Panc1 (cell line): ENCODE measurements at regions not wholly inside any gene's neighbourhood (a gene's known extent, or its start where the extent isn't known, plus 50 kb on each side); places are given as distances from the start of the nearest gene placed in this dataset.

Source experiments
- ATAC-seq: fragments of 200-7000 bp; cut with Tn5 transposase; 2 replicates; pipeline ENCODE4 v1.9.1; 2020; ENCODE audit warnings: mild to moderate bottlenecking, moderate library complexity
- BruUV-seq: library from RNA; stranded (reverse); fragments of 400-500 nt; replicated peaks from 2 replicates; lab custom pipeline; 2021; lab: Mats Ljungman, UMichigan
- CTCF ChIA-PET: fragments of 300-600 bp; sonication (Branson Sonifier 250); formaldehyde crosslinking; loops from one replicate; lab custom pipeline; 2022; ENCODE audit warnings: antibody characterized with exemption; lab: Charles Lee
- POLR2A ChIA-PET: fragments of 300-600 bp; sonication (Branson Sonifier 250); formaldehyde crosslinking; loops from one replicate; lab custom pipeline; 2022; ENCODE audit warnings: antibody characterized with exemption; lab: Charles Lee
- DNase-seq: peaks from one replicate; pipeline ENCODE4 v3.0.0-alpha.2; 2010; ENCODE audit warnings: low read depth, low spot score
- H3K27ac ChIP-seq: 2 replicates; pipeline ENCODE4 v1.5.1; 2011; ENCODE audit warnings: mild to moderate bottlenecking, low read length, inconsistent platforms
- H3K27me3 ChIP-seq: fragments of 200-500 bp; sonication (Bioruptor generic); 2 replicates; pipeline ENCODE4 v1.6.0; 2014; ENCODE audit warnings: low read length, inconsistent platforms; ENCODE audit not compliant: control insufficient read depth, insufficient read depth
- H3K36me3 ChIP-seq: fragments of 200-500 bp; sonication (Bioruptor generic); 2 replicates; pipeline ENCODE4 v1.5.1; 2014; ENCODE audit warnings: inconsistent platforms, mild to moderate bottlenecking, low read length, moderate library complexity; ENCODE audit not compliant: control insufficient read depth, insufficient read depth
- H3K4me1 ChIP-seq: 2 replicates; pipeline ENCODE4 v1.5.1; 2011; ENCODE audit warnings: inconsistent platforms, mild to moderate bottlenecking, low read length, moderate library complexity; ENCODE audit not compliant: control insufficient read depth, insufficient read depth
- H3K4me3 ChIP-seq, 2 experiments: 2 replicates each; pipeline ENCODE4 v1.5.1; 2011 to 2012; ENCODE audit warnings: low read depth in 2 of 2, low read length in 2 of 2, mild to moderate bottlenecking in 2 of 2, inconsistent platforms in 1 of 2, moderate library complexity in 1 of 2
- H3K9me3 ChIP-seq: fragments of 200-500 bp; sonication (Bioruptor generic); 2 replicates; pipeline ENCODE4 v1.5.1; 2014; ENCODE audit warnings: low read depth, mild to moderate bottlenecking, inconsistent platforms, low read length, moderate library complexity; ENCODE audit not compliant: control insufficient read depth, insufficient read depth
- POLR2AphosphoS5 ChIP-seq: IDR thresholded peaks from 2 replicates; pipeline ENCODE4 v1.6.1; 2012; ENCODE audit warnings: mild to moderate bottlenecking, low read depth, low read length, moderate library complexity
- SIN3A ChIP-seq: IDR thresholded peaks from 2 replicates; pipeline ENCODE4 v1.6.1; 2012; ENCODE audit warnings: low read depth, mild to moderate bottlenecking, low read length, moderate library complexity, borderline replicate concordance; ENCODE audit not compliant: insufficient read depth
- TCF7L2 ChIP-seq: IDR thresholded peaks from 2 replicates; pipeline ENCODE4 v1.6.1; 2011; ENCODE audit warnings: mild to moderate bottlenecking, low read depth, low read length, inconsistent platforms
- in situ Hi-C: cut with HindIII; loops from 2 replicates; pipeline ENCODE4 v1.10.0; 2016; ENCODE audit warnings: low sequenced_read_pairs, low pct_unique_long_range_greater_than_20kb
- intact Hi-C: fragments of 100-400 bp; cut with micrococcal nuclease; formaldehyde crosslinking; loops from one replicate; pipeline ENCODE4 v1.10.0; 2022; ENCODE audit not compliant: unreplicated experiment
- TF ChIP-seq, protein P1 (sequence below): fragments of 450-650 bp; IDR thresholded peaks from 2 replicates; pipeline ENCODE4 v1.5.1; 2017; ENCODE audit warnings: mild to moderate bottlenecking
- TF ChIP-seq, protein P2 (sequence below), 2 experiments: IDR thresholded peaks; 2 replicates each; pipeline ENCODE4 v1.6.1; 2011 to 2012; ENCODE audit warnings: low read depth in 2 of 2, control low read depth in 1 of 2, low read length in 1 of 2, mild to moderate bottlenecking in 1 of 2, moderate library complexity in 1 of 2; ENCODE audit not compliant: insufficient read depth in 1 of 2

DNA sequence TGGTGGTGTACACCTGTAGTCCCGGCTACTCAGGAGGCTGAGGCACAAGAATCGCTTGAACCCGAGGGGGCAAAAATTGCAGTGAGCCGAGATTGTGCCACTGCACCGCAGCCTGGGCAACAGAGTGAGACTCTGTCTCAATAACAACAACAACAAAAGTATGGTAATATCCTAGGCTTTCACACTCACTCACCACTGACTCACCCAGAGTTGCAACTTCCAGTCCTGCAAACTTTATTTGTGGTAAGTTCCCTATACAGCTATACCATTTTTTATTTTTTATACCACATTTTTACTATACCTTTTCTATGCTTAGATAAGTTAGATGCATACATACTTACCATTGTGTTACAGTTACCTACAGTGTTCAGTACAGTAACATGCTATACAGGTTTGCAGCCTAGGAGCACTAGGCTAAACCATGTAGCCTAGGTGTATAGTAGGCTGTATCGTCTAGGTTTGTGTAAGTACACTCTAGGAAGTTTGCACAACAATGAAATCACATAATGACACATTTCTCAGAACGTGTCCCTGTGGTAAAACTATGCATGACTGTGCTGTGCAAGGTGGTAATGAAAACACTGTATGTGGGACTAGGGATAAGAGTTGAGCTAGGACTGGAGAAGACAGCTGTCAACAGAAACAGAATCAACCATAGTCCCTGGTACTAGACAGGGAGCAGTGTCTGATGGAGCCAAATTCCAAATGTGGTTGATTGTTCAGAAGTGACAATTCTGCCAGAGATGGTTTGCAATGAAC lies 109.5 kb upstream of the RAD23B start:
- ATAC-seq = no peak
- H3K4me1 ChIP-seq = no peaks in the 10 kb centered on the region
- H3K9me3 ChIP-seq = no peaks in the 10 kb centered on the region
- no TSS peak for BruUV-seq
- no peaks in the 10 kb centered on the region for H3K36me3 ChIP-seq
- H3K4me3 ChIP-seq = no peak overlapping the region
- no peak for DNase-seq
- H3K27me3 ChIP-seq = no peaks in the 10 kb centered on the region
- TF ChIP-seq TCF7L2 (no peak), POLR2AphosphoS5 (no peak), SIN3A (no peak)
- TF ChIP-seq, protein P1, sequence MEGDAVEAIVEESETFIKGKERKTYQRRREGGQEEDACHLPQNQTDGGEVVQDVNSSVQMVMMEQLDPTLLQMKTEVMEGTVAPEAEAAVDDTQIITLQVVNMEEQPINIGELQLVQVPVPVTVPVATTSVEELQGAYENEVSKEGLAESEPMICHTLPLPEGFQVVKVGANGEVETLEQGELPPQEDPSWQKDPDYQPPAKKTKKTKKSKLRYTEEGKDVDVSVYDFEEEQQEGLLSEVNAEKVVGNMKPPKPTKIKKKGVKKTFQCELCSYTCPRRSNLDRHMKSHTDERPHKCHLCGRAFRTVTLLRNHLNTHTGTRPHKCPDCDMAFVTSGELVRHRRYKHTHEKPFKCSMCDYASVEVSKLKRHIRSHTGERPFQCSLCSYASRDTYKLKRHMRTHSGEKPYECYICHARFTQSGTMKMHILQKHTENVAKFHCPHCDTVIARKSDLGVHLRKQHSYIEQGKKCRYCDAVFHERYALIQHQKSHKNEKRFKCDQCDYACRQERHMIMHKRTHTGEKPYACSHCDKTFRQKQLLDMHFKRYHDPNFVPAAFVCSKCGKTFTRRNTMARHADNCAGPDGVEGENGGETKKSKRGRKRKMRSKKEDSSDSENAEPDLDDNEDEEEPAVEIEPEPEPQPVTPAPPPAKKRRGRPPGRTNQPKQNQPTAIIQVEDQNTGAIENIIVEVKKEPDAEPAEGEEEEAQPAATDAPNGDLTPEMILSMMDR = no peak
- TF ChIP-seq, protein P2, sequence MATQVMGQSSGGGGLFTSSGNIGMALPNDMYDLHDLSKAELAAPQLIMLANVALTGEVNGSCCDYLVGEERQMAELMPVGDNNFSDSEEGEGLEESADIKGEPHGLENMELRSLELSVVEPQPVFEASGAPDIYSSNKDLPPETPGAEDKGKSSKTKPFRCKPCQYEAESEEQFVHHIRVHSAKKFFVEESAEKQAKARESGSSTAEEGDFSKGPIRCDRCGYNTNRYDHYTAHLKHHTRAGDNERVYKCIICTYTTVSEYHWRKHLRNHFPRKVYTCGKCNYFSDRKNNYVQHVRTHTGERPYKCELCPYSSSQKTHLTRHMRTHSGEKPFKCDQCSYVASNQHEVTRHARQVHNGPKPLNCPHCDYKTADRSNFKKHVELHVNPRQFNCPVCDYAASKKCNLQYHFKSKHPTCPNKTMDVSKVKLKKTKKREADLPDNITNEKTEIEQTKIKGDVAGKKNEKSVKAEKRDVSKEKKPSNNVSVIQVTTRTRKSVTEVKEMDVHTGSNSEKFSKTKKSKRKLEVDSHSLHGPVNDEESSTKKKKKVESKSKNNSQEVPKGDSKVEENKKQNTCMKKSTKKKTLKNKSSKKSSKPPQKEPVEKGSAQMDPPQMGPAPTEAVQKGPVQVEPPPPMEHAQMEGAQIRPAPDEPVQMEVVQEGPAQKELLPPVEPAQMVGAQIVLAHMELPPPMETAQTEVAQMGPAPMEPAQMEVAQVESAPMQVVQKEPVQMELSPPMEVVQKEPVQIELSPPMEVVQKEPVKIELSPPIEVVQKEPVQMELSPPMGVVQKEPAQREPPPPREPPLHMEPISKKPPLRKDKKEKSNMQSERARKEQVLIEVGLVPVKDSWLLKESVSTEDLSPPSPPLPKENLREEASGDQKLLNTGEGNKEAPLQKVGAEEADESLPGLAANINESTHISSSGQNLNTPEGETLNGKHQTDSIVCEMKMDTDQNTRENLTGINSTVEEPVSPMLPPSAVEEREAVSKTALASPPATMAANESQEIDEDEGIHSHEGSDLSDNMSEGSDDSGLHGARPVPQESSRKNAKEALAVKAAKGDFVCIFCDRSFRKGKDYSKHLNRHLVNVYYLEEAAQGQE (IDR thresholded peaks at IDR 0.05; ENCODE audit: insufficient read depth in 1 of 2, low read depth in 2 of 2, low read length in 1 of 2) = no peak
- H3K27ac ChIP-seq = no peak overlapping the region
- intact Hi-C loops (loop anchor here (5.0 to 10.0 kb wide), 2 partner anchors 309 to 1331 kb away; partner anchors contain the start of gene ZNF462), in situ Hi-C loops (no loop called here)
- CTCF ChIA-PET = no interaction called here
- POLR2A ChIA-PET = no interaction called here

DNA sequence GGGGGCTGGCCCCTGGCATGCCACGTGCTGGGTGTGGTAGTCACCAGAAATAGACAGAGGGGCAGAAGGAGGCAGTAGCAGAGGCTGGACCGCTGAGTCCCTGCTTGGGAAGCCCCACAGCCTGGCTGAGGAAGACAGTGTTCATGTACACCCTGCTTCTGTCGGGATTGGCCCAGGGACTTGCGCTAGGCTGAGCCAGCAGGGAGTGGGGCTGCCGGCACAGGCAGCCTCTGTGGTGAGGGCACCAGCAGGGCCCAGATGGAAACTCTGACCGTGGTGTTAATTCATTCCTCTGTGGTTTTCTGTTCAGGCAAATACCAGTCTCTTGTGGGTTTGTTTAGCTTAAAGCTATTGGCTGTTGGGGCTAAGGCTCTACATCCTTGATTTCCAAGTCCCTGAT lies 108.6 kb upstream of the RAD23B start:
- in situ Hi-C loops = no loop called here
- H3K36me3 ChIP-seq = no peaks in the 10 kb centered on the region
- POLR2A ChIA-PET = no interaction called here

More for the DNA sequence above, 108.6 kb upstream of the RAD23B start:
- no TSS peak for BruUV-seq
- DNase-seq (no peak), ATAC-seq (no peak)
- no peaks in the 10 kb centered on the region for H3K9me3 ChIP-seq
- CTCF ChIA-PET = no interaction called here
- TF ChIP-seq, protein P2 (IDR thresholded peaks at IDR 0.05; ENCODE audit: insufficient read depth in 1 of 2, low read depth in 2 of 2, low read length in 1 of 2) = no peak
- no peak for TF ChIP-seq TCF7L2
- TF ChIP-seq, protein P1 = no peak
- TF ChIP-seq SIN3A = no peak
- no peak for TF ChIP-seq POLR2AphosphoS5
- H3K27me3 ChIP-seq = no peaks in the 10 kb centered on the region
- H3K4me1 ChIP-seq = no peaks in the 10 kb centered on the region
- intact Hi-C loops = loop anchor here (5.0 to 10.0 kb wide), 2 partner anchors 310 to 1332 kb away; partner anchors contain the start of gene ZNF462
- no peak overlapping the region for H3K4me3 ChIP-seq
- H3K27ac ChIP-seq = no peak overlapping the region
